HL-60 (cell line): ENCODE measurements at regions not wholly inside any gene's neighbourhood (a gene's known extent, or its start where the extent isn't known, plus 50 kb on each side); places are given as distances from the start of the nearest gene placed in this dataset.
A peak's percentile ranks its signal among the peaks of the same experiment; 100 is the strongest.

ENCODE experiments used
- DNase-seq, 2 experiments: peaks; one replicate each; pipeline ENCODE4 v3.0.0-alpha.2; 2010 to 2020; ENCODE audit warnings: low read depth in 1 of 2, low spot score in 1 of 2
- H3K27ac ChIP-seq: fragments of 250-450 bp; sonication (Bioruptor Pico); replicated peaks from 2 replicates; pipeline ENCODE4 v1.5.1; 2020; ENCODE audit warnings: mild to moderate bottlenecking, moderate library complexity
- H3K27me3 ChIP-seq: fragments of 250-450 bp; sonication (Bioruptor Pico); 2 replicates; pipeline ENCODE4 v1.5.1; 2021; ENCODE audit warnings: mild to moderate bottlenecking, moderate library complexity; ENCODE audit not compliant: insufficient read depth, poor library complexity, severe bottlenecking
- H3K4me3 ChIP-seq: replicated peaks from 2 replicates; pipeline ENCODE4 v1.5.1; 2011; ENCODE audit warnings: mild to moderate bottlenecking, control low read depth, low read length; ENCODE audit not compliant: insufficient read depth
- GABPA ChIP-seq: IDR thresholded peaks from 2 replicates; pipeline ENCODE4 v1.6.1; 2012; ENCODE audit warnings: low read depth
- POLR2AphosphoS5 ChIP-seq: IDR thresholded peaks from 2 replicates; pipeline ENCODE4 v1.6.1; 2012; ENCODE audit warnings: low read depth
- SPI1 ChIP-seq: IDR thresholded peaks from 2 replicates; pipeline ENCODE4 v1.6.1; 2012; ENCODE audit warnings: low read depth, mild to moderate bottlenecking, borderline replicate concordance
- TF ChIP-seq, protein P1 (sequence below): IDR thresholded peaks from one replicate; pipeline ENCODE4 v1.5.1; 2011; ENCODE audit warnings: low read length, control low read depth, inconsistent platforms; ENCODE audit not compliant: insufficient read depth
- TF ChIP-seq, protein P2 (sequence below): IDR thresholded peaks from 2 replicates; pipeline ENCODE4 v1.6.1; 2012; ENCODE audit warnings: low read depth; ENCODE audit not compliant: insufficient replicate concordance

DNA sequence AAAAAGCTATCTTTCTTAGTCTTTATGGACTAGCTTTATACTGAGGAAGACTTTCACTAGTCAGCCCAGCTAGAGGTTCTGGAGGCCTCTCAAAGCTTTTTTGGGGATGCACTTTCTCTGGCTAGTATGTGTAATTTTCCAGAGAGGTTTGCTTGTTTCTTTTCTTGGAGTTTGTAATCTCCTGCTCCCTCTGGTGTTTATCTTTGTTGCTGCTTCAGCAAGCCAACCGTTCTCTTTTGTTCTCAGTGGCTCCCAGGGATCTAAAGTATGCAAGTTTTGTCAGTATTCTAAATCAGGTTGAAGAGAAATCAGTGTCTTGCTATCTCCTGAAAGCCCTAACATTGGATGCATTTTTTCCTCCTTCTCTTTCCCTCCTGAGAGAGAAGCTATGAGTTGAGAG, 121.1 kb upstream of the MYO16 start:
- H3K4me3 ChIP-seq = no peak overlapping the region
- DNase-seq = peak in 1 of 2 experiments; percentile 52
- peaks cover 5% of the 10 kb centered on the region for H3K27me3 ChIP-seq
- TF ChIP-seq, protein P1, sequence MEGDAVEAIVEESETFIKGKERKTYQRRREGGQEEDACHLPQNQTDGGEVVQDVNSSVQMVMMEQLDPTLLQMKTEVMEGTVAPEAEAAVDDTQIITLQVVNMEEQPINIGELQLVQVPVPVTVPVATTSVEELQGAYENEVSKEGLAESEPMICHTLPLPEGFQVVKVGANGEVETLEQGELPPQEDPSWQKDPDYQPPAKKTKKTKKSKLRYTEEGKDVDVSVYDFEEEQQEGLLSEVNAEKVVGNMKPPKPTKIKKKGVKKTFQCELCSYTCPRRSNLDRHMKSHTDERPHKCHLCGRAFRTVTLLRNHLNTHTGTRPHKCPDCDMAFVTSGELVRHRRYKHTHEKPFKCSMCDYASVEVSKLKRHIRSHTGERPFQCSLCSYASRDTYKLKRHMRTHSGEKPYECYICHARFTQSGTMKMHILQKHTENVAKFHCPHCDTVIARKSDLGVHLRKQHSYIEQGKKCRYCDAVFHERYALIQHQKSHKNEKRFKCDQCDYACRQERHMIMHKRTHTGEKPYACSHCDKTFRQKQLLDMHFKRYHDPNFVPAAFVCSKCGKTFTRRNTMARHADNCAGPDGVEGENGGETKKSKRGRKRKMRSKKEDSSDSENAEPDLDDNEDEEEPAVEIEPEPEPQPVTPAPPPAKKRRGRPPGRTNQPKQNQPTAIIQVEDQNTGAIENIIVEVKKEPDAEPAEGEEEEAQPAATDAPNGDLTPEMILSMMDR = peak; percentile 43
- TF ChIP-seq GABPA (no peak), SPI1 (no peak), POLR2AphosphoS5 (no peak)
- TF ChIP-seq, protein P2, sequence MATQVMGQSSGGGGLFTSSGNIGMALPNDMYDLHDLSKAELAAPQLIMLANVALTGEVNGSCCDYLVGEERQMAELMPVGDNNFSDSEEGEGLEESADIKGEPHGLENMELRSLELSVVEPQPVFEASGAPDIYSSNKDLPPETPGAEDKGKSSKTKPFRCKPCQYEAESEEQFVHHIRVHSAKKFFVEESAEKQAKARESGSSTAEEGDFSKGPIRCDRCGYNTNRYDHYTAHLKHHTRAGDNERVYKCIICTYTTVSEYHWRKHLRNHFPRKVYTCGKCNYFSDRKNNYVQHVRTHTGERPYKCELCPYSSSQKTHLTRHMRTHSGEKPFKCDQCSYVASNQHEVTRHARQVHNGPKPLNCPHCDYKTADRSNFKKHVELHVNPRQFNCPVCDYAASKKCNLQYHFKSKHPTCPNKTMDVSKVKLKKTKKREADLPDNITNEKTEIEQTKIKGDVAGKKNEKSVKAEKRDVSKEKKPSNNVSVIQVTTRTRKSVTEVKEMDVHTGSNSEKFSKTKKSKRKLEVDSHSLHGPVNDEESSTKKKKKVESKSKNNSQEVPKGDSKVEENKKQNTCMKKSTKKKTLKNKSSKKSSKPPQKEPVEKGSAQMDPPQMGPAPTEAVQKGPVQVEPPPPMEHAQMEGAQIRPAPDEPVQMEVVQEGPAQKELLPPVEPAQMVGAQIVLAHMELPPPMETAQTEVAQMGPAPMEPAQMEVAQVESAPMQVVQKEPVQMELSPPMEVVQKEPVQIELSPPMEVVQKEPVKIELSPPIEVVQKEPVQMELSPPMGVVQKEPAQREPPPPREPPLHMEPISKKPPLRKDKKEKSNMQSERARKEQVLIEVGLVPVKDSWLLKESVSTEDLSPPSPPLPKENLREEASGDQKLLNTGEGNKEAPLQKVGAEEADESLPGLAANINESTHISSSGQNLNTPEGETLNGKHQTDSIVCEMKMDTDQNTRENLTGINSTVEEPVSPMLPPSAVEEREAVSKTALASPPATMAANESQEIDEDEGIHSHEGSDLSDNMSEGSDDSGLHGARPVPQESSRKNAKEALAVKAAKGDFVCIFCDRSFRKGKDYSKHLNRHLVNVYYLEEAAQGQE = no peak
- H3K27ac ChIP-seq = no peak overlapping the region

DNA sequence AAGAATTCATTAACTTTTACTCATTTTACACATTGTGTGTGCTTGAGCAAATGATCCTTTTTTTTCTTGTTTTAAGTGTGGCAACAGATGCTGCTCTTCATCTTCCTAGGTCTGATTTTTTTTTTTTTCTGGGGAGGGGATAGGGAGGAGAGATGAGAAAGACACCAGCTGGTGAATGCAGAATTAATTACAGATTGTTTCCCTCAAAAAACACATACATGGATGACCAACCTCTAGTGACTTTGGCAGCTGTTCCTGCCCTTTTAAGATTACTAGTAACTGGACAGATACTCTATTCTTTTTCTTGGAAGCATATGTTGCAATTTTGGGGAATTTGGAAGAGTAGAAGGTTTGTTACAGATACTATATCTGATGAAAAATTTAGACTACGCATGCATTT, 103.6 kb upstream of the MYO16 start:
- Histone ChIP-seq H3K27me3 (peaks cover 8% of the 10 kb centered on the region), H3K27ac (no peak overlapping the region), H3K4me3 (no peak overlapping the region)
- TF ChIP-seq GABPA (no peak), SPI1 (no peak), POLR2AphosphoS5 (no peak)
- TF ChIP-seq, protein P1 = no peak
- TF ChIP-seq, protein P2 = no peak
- DNase-seq = no peak

DNA sequence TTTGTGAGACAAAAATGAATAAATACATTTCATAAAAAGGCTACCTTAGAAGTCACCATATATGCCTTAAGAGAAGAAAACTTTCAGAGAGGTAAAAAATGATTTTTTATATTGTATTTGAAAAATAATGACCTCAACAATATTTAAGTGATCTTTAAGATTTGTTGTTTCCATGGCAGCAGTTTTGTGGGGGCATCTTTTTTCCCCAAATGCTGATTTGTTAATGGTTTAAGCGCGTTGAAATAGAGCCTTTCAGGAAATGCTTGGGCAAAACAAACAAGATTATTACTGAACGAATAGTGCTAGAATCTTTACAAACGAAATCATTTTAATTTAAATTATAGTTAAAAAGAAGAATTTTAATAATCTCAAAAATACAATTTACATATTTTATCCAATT, 103.1 kb upstream of the MYO16 start:
- TF ChIP-seq POLR2AphosphoS5 = no peak
- TF ChIP-seq, protein P2 = no peak
- no peak for TF ChIP-seq GABPA
- TF ChIP-seq, protein P1 = no peak
- TF ChIP-seq SPI1 = no peak
- H3K27me3 ChIP-seq = peaks cover 8% of the 10 kb centered on the region
- no peak overlapping the region for H3K27ac ChIP-seq
- no peak overlapping the region for H3K4me3 ChIP-seq
- no peak for DNase-seq
